ENCODE measurements at regions not wholly inside any gene's neighbourhood (a gene's known extent, or its start where the extent isn't known, plus 50 kb on each side); places are given as distances from the start of the nearest gene placed in this dataset.
A peak's percentile ranks its signal among the peaks of the same experiment; 100 is the strongest.

DNA sequence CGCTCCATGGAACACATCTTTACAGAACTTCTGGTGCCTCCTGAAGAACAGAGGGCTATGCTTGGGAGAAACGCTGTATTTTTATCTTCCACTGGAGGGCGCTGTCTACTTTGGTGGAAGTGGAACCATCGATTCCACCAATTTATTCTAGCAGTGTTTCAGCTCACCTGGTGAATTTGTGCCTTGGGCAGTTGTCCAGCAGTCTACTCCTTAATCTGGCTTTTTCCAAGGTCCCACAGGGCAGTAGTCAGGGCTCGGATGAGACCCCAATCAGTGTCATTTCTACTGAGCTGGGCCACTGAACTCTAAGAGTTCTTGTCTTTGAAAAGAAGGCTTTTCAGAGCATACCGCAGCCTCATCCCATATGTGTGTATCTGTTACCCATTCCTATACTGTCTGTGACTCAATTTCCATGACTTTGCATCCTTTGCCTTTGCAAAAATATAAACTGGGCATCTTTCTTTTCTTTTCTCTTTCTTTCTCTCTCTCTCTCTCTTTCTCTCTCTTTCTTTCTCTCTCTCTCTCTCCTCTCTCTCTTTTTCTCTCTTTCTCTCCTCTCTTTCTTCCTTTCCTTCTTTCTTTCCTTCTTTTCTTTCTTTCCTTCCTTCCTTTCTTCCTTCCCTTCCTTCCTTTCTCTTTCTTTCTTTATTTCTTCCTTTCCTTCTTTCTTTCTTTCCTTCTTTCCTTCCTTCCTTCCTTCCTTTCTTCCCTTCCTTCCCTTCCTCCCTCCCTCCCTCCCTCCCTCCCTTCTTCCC, 138.4 kb upstream of the ZNF618 start:
- TF ChIP-seq TAF1 (IDR thresholded peaks at IDR 0.05; ENCODE audit: low read depth) (no peak), SMC3 (conservative IDR thresholded peaks at IDR 0.05; ENCODE audit: poor library complexity) (peak; percentile 66), EZH2 (IDR thresholded peaks at IDR 0.05; ENCODE audit: borderline replicate concordance, insufficient read depth, low read length, poor library complexity, severe bottlenecking) (no peak)
- TF ChIP-seq, protein P1, sequence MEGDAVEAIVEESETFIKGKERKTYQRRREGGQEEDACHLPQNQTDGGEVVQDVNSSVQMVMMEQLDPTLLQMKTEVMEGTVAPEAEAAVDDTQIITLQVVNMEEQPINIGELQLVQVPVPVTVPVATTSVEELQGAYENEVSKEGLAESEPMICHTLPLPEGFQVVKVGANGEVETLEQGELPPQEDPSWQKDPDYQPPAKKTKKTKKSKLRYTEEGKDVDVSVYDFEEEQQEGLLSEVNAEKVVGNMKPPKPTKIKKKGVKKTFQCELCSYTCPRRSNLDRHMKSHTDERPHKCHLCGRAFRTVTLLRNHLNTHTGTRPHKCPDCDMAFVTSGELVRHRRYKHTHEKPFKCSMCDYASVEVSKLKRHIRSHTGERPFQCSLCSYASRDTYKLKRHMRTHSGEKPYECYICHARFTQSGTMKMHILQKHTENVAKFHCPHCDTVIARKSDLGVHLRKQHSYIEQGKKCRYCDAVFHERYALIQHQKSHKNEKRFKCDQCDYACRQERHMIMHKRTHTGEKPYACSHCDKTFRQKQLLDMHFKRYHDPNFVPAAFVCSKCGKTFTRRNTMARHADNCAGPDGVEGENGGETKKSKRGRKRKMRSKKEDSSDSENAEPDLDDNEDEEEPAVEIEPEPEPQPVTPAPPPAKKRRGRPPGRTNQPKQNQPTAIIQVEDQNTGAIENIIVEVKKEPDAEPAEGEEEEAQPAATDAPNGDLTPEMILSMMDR (IDR thresholded peaks at IDR 0.05; ENCODE audit: poor library complexity, severe bottlenecking): peak; percentile 67

All from neural cell (in vitro differentiated cells).